ENCODE measurements at regions not wholly inside any gene's neighbourhood (a gene's known extent, or its start where the extent isn't known, plus 50 kb on each side); places are given as distances from the start of the nearest gene placed in this dataset.

DNA sequence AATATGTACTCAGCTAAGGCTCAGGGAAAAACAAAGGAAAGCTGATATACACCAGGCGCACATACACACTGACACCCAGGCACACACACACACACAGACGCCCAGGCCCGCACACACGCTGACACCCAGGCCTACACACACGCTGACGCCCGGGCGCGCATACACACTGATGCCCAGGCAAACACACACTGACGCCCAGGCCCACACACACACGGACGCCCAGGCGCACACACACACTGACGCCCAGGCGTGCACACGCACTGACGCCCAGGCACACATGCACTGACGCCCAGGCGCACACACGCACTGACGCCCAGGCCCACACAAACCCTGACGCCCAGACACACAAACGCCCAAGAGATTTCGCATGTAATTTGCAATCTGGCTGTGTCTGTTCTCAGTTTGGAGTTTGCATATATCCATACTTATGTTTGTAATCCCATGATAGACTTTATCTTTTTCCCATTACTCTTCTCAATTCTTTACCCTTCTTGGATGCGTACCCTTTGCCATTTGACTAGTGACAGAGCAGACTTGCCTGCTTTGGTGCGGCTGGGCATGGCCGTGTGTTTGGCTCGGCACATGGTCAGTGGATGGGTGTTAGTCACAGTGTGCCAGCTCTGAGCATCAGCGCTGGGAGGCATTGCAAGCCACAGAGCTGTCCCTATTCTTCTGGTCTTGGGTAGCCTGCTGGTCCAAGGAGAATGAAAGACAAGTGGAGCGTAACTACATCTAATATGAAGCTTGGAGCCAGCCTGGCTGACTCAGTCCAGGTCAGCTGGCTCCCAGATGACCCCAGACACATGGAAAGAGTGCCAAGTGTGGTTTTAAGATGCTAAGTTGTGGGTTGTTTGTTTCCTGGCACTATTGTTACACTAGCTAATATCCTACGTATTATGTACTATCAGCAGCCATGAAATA, 632.4 kb upstream of the ZFP42 start:
- Histone ChIP-seq H4K20me1 (replicated peaks in 1 of 2; ENCODE audit: control insufficient read depth in 1 of 2, insufficient read depth in 2 of 2, low read length in 2 of 2) (no peaks in the 10 kb centered on the region), H4K8ac (ENCODE audit: extremely low read depth, insufficient read depth, low read length) (no peak overlapping the region), H3K4me1 (replicated peaks in 1 of 4; ENCODE audit: control insufficient read depth in 3 of 4, insufficient read depth in 4 of 4, low read length in 3 of 4) (no peaks in the 10 kb centered on the region), H3K9ac (replicated peaks in 1 of 4; ENCODE audit: extremely low read depth in 1 of 4, low read depth in 3 of 4, low read length in 3 of 4) (no peak overlapping the region), H3K23me2 (ENCODE audit: low read depth, low read length) (no peaks in the 10 kb centered on the region), H3K4me2 (ENCODE audit: insufficient read depth in 1 of 2, low read depth in 2 of 2, low read length in 2 of 2) (no peak overlapping the region), H3K56ac (replicated peaks; ENCODE audit: insufficient read length, low read depth, low read length) (no peak overlapping the region), H2BK12ac (ENCODE audit: low read depth, low read length) (no peak overlapping the region), H3K14ac (ENCODE audit: insufficient read length) (no peak overlapping the region), H2AFZ (ENCODE audit: low read length) (no peak overlapping the region), H2BK15ac (ENCODE audit: low read length) (no peak overlapping the region), H3K27me3 (replicated peaks in 1 of 4; ENCODE audit: control insufficient read depth in 3 of 4, extremely low read depth in 1 of 4, insufficient read depth in 3 of 4, low read length in 3 of 4) (no peaks in the 10 kb centered on the region), H3K79me2 (ENCODE audit: control insufficient read depth in 1 of 2, insufficient read depth in 2 of 2, low read length in 2 of 2) (no peaks in the 10 kb centered on the region), H3K9me3 (ENCODE audit: insufficient read depth in 2 of 2, low read depth in 1 of 2, low read length in 1 of 2) (no peaks in the 10 kb centered on the region), H3K4me3 (ENCODE audit: extremely low read depth in 1 of 4, insufficient read depth in 2 of 4, low read depth in 3 of 4, low read length in 4 of 4) (no peak overlapping the region), H3K23ac (ENCODE audit: insufficient read length) (no peak overlapping the region), H4K91ac (replicated peaks; ENCODE audit: insufficient read length, low read length) (no peak overlapping the region), H2BK120ac (replicated peaks; ENCODE audit: low read depth, low read length) (no peak overlapping the region), H3K27ac (ENCODE audit: low read depth, low read length) (no peak overlapping the region), H2AK5ac (ENCODE audit: low read depth, low read length) (no peak overlapping the region), H2BK20ac (ENCODE audit: low read length) (no peak overlapping the region), H3K36me3 (ENCODE audit: control insufficient read depth in 2 of 4, insufficient read depth in 4 of 4, low read length in 3 of 4) (no peaks in the 10 kb centered on the region), H3K18ac (ENCODE audit: extremely low read depth, low read length) (no peak overlapping the region), H4K5ac (ENCODE audit: insufficient read length, low read depth, low read length) (no peak overlapping the region), H3K79me1 (ENCODE audit: low read depth, low read length) (no peaks in the 10 kb centered on the region), H2BK5ac (ENCODE audit: low read depth, low read length) (no peak overlapping the region), H3K4ac (replicated peaks; ENCODE audit: insufficient read length, low read depth, low read length) (no peak overlapping the region)
- FAIRE-seq (no peak), DNase-seq (ENCODE audit: low read depth in 1 of 2, low spot score in 2 of 2) (no peak)
- 91% methylated on average over 29 of the region's 31 CpGs; no CpG with 5 or more reads in 1 of the 2 experiments for WGBS, 2 experiments (ENCODE audit: extremely low coverage in 1 of 2, insufficient coverage in 1 of 2, insufficient read length in 1 of 2, insufficient replicate concordance in 2 of 2, low coverage in 1 of 2, low lambda C conversion rate in 2 of 2, missing lambda C conversion rate in 1 of 2)
- CTCF ChIA-PET (ENCODE audit: partially characterized antibody) = no interaction called here
- POLR2A ChIA-PET (ENCODE audit: partially characterized antibody) = no interaction called here
- TF ChIP-seq POLR2AphosphoS5 (IDR thresholded peaks at IDR 0.05; ENCODE audit: low read depth, low read length) (no peak), CREB1 (IDR thresholded peaks at IDR 0.05) (no peak), POLR2A (IDR thresholded peaks at IDR 0.05; ENCODE audit: control extremely low read depth in 1 of 2, low read depth in 2 of 2, low read length in 2 of 2) (no peak), CBX8 (IDR thresholded peaks at IDR 0.05; ENCODE audit: borderline replicate concordance, low read depth, low read length) (no peak), GABPA (IDR thresholded peaks at IDR 0.05; ENCODE audit: borderline replicate concordance, insufficient read depth, low read length) (no peak), SIX5 (IDR thresholded peaks at IDR 0.05; ENCODE audit: low read depth, low read length) (no peak), FOSL1 (IDR thresholded peaks at IDR 0.05; ENCODE audit: insufficient read depth, low read depth, low read length) (no peak), BCL11A (IDR thresholded peaks at IDR 0.05; ENCODE audit: low read depth in 2 of 2, low read length in 2 of 2) (no peak), TAF7 (optimal IDR thresholded peaks at IDR 0.05; ENCODE audit: borderline replicate concordance, low read depth, low read length) (no peak), E2F6 (IDR thresholded peaks at IDR 0.05) (no peak), TCF12 (IDR thresholded peaks at IDR 0.05; ENCODE audit: low read depth, low read length) (no peak)
- TF ChIP-seq, protein P1, sequence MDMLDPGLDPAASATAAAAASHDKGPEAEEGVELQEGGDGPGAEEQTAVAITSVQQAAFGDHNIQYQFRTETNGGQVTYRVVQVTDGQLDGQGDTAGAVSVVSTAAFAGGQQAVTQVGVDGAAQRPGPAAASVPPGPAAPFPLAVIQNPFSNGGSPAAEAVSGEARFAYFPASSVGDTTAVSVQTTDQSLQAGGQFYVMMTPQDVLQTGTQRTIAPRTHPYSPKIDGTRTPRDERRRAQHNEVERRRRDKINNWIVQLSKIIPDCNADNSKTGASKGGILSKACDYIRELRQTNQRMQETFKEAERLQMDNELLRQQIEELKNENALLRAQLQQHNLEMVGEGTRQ (IDR thresholded peaks at IDR 0.05; ENCODE audit: low read length) = no peak

All from H1 (cell line).